Endothelial cell of umbilical vein (primary cell): ENCODE measurements at regions not wholly inside any gene's neighbourhood (a gene's known extent, or its start where the extent isn't known, plus 50 kb on each side); places are given as distances from the start of the nearest gene placed in this dataset.
"Not testable (repeated sequence)": the region's sequence is repeated elsewhere in the genome, so short reads cannot be mapped to it uniquely, and the experiment has no call there.

Source experiments
- BruUV-seq: library from RNA; stranded (reverse); fragments of 400-500 nt; replicated peaks from 2 replicates; lab custom pipeline; 2021; lab: Mats Ljungman, UMichigan
- CTCF ChIA-PET: fragments of 300-600, 350-600 bp; sonication (Branson Sonifier 250); formaldehyde crosslinking; loops from one replicate; lab custom pipeline; 2021; ENCODE audit warnings: antibody characterized with exemption, inconsistent platforms; lab: Charles Lee
- POLR2A ChIA-PET: fragments of 300-600, 350-600 bp; sonication (Branson Sonifier 250); formaldehyde crosslinking; loops from one replicate; lab custom pipeline; 2021; ENCODE audit warnings: antibody characterized with exemption, inconsistent platforms; lab: Charles Lee
- DNase-seq: peaks from one replicate; pipeline ENCODE4 v3.0.0-alpha.2; 2011; ENCODE audit warnings: low read depth, low spot score
- FAIRE-seq: peaks from 2 replicates; lab custom pipeline; 2011; peaks lifted over from hg19 to GRCh38; lab: Jason Lieb, UNC
- H2AFZ ChIP-seq: 2 replicates; pipeline ENCODE4 v1.6.0; 2012; ENCODE audit warnings: low read depth, low read length, control low read depth, inconsistent platforms
- H3K27ac ChIP-seq: 2 replicates; pipeline ENCODE4 v1.5.1; 2011; ENCODE audit warnings: low read depth, mild to moderate bottlenecking, control low read depth, low read length, moderate library complexity; ENCODE audit not compliant: insufficient read depth
- H3K27me3 ChIP-seq, 2 experiments: 2 replicates each; pipeline versions ENCODE4 v1.6.0 to v1.6.1; 2011; ENCODE audit warnings: low read length in 2 of 2, mixed read lengths in 1 of 2; ENCODE audit not compliant: control insufficient read depth in 2 of 2, insufficient read depth in 2 of 2
- H3K36me3 ChIP-seq, 2 experiments: 2 replicates in 1 of 2; 3 replicates in 1 of 2; pipeline ENCODE4 v1.5.1; 2011; ENCODE audit warnings: low read length in 2 of 2, mild to moderate bottlenecking in 1 of 2, moderate library complexity in 1 of 2; ENCODE audit not compliant: control insufficient read depth in 2 of 2, insufficient read depth in 2 of 2; ENCODE audit errors: extremely low read depth in 1 of 2
- H3K4me1 ChIP-seq: 3 replicates; pipeline ENCODE4 v1.5.1; 2011; ENCODE audit warnings: mild to moderate bottlenecking, low read length; ENCODE audit not compliant: control insufficient read depth, insufficient read depth; ENCODE audit errors: extremely low read depth
- H3K4me2 ChIP-seq: 2 replicates; pipeline ENCODE4 v1.6.1; 2011; ENCODE audit warnings: low read length, control low read depth, mixed read lengths; ENCODE audit not compliant: insufficient read depth
- H3K4me3 ChIP-seq, 3 experiments: fragments of 200-600 bp in 1 of 3; sonication (generic), shearing (Covaris generic) in 1 of 3; replicated peaks in 1 of 3; 2 replicates each; pipeline ENCODE4 v1.5.1; 2011 to 2016; ENCODE audit warnings: control low read depth in 3 of 3, low read length in 3 of 3, mild to moderate bottlenecking in 2 of 3, inconsistent platforms in 1 of 3, low read depth in 1 of 3, moderate library complexity in 1 of 3; ENCODE audit not compliant: insufficient read depth in 1 of 3
- H3K79me2 ChIP-seq: 2 replicates; pipeline ENCODE4 v1.6.0; 2012; ENCODE audit warnings: low read length, inconsistent platforms; ENCODE audit not compliant: control insufficient read depth, insufficient read depth
- H3K9ac ChIP-seq: replicated peaks from 2 replicates; pipeline ENCODE3; 2011; ENCODE audit warnings: low read length, control low read depth; ENCODE audit not compliant: insufficient read depth; ENCODE audit errors: extremely low read depth
- H3K9me1 ChIP-seq: replicated peaks from 3 replicates; pipeline ENCODE4 v1.6.0; 2011; ENCODE audit warnings: mild to moderate bottlenecking, low read length; ENCODE audit not compliant: control insufficient read depth, insufficient read depth; ENCODE audit errors: extremely low read depth
- H3K9me3 ChIP-seq: replicated peaks from 2 replicates; pipeline ENCODE4 v1.5.1; 2012; ENCODE audit warnings: low read length, inconsistent platforms; ENCODE audit not compliant: control insufficient read depth, insufficient read depth
- H4K20me1 ChIP-seq: replicated peaks from 2 replicates; pipeline ENCODE3; 2011; ENCODE audit warnings: mild to moderate bottlenecking, low read length; ENCODE audit not compliant: control insufficient read depth, insufficient read depth; ENCODE audit errors: extremely low read depth
- dilution Hi-C: fragments of 300-500 bp; cut with MboI; formaldehyde crosslinking; loops from one replicate; pipeline ENCODE4 v1.15.0; 2019; ENCODE audit warnings: low sequenced_read_pairs; ENCODE audit not compliant: extremely low pct_ligation_motif_present
- intact Hi-C: fragments of 100-400 bp; cut with micrococcal nuclease; formaldehyde crosslinking; loops from one replicate; pipeline ENCODE4 v1.10.0; 2022

DNA sequence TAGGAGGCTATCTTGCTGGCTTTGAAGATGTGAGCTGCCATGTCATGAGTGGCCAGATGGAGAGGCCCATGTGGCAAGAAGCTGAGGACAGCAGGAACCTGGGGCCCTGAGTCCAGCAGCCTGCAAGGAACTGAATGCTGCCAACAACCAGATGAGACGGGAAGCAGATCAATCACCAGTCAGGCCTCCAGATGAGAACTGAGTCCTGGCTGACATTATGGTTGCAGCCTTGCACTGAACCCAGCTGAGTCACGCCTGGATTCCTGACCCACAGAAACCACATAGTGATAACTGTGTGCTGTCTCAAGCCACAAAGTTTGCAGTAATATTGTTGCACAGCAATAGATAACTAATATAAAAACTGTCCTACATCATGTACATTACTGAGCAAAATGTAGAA is 173.8 kb downstream of the OTOP1 start:
- H3K36me3 ChIP-seq, H2AFZ ChIP-seq, H3K9me1 ChIP-seq, dilution Hi-C loops, DNase-seq, CTCF ChIA-PET, BruUV-seq, H3K27me3 ChIP-seq, FAIRE-seq, POLR2A ChIA-PET, H3K9me3 ChIP-seq, intact Hi-C loops, H3K4me1 ChIP-seq, H3K9ac ChIP-seq, H3K79me2 ChIP-seq, H3K4me3 ChIP-seq, H4K20me1 ChIP-seq, H3K27ac ChIP-seq, H3K4me2 ChIP-seq: not testable (repeated sequence)

GRCh38 chr4:4057226-4057625 is 169.5 kb downstream of the OTOP1 start:
- H3K4me2 ChIP-seq, H3K9ac ChIP-seq, CTCF ChIA-PET, H3K27ac ChIP-seq, H3K4me1 ChIP-seq, DNase-seq, POLR2A ChIA-PET, H3K36me3 ChIP-seq, H3K9me1 ChIP-seq, H3K27me3 ChIP-seq, H3K4me3 ChIP-seq, dilution Hi-C loops, H3K79me2 ChIP-seq, intact Hi-C loops, FAIRE-seq, H2AFZ ChIP-seq, H3K9me3 ChIP-seq, BruUV-seq, H4K20me1 ChIP-seq: not testable (repeated sequence)

GRCh38 chr4:4084171-4084570 is 142.6 kb downstream of the OTOP1 start:
- H3K9ac ChIP-seq, H3K79me2 ChIP-seq, H3K4me2 ChIP-seq, H3K36me3 ChIP-seq, DNase-seq, H3K9me3 ChIP-seq, H3K27me3 ChIP-seq, H3K4me3 ChIP-seq, FAIRE-seq, CTCF ChIA-PET, H4K20me1 ChIP-seq, H3K4me1 ChIP-seq, H3K9me1 ChIP-seq, intact Hi-C loops, BruUV-seq, H3K27ac ChIP-seq, POLR2A ChIA-PET, H2AFZ ChIP-seq, dilution Hi-C loops: not testable (repeated sequence)

DNA sequence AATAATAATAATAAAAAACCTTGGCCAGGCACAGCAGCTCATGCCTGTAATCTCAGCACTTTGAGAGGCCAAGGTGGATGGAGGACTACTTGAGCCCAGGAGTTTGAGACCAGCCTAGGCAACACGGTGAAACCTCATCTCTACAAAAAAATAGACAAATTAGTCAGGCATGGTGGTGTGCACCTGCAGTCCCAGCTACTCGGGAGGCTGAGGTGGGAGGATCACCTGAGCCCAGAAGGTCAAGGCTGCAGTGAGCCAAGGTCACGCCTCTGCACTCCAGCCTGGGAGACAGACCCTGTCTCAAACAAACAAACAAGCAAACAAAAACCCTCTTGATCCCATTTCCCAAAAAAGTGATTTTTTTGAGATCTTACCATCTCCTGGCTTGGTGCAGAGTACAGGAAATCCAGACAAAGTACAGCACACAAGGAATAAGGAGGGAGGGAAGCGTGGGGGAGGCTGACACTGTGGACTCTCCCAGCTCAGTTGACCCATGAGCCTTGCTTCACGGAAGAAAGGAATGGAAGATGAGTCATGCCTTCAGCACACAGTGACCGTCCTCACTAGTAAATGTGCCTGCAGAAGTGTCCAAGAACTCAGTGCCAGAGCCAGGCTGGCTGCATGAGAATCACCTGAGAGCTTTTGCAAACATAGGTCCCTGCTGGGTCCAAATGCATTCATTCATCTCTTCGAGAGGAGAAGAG is 136.9 kb downstream of the OTOP1 start:
- H3K36me3 ChIP-seq, H2AFZ ChIP-seq, H3K9ac ChIP-seq, H3K27ac ChIP-seq, H3K4me1 ChIP-seq, H3K27me3 ChIP-seq, H4K20me1 ChIP-seq, dilution Hi-C loops, FAIRE-seq, H3K79me2 ChIP-seq, DNase-seq, H3K9me3 ChIP-seq, BruUV-seq, intact Hi-C loops, H3K4me3 ChIP-seq, H3K9me1 ChIP-seq, POLR2A ChIA-PET, H3K4me2 ChIP-seq: not testable (repeated sequence)
- CTCF ChIA-PET = interaction anchor here (1.1 kb wide), 1 partner anchor 18 kb away, joined by 5 read pairs; no protein-coding TSS in a partner anchor
